ENCODE measurements at regions not wholly inside any gene's neighbourhood (a gene's known extent, or its start where the extent isn't known, plus 50 kb on each side); places are given as distances from the start of the nearest gene placed in this dataset.

DNA sequence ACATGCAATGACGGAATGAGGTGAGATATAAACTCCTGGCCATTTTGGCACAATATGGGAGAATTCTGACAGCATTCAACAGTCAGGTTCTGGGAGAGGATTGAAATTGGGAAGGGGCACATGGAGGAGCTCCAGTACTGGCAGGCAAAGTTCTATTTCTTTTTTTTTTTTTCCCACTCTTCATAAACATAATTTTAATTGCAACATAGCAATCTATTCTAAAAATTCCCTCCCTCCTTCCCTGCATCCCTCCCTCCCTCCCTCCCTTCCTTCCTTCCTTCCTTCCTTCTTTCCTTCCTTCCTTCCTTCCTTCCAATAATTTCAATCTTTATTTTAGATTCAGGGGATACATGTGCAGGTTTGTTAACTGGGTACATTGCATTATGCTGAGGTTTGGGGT lies 93.2 kb downstream of the PTCSC3 start:
- no peak for DNase-seq

DNA sequence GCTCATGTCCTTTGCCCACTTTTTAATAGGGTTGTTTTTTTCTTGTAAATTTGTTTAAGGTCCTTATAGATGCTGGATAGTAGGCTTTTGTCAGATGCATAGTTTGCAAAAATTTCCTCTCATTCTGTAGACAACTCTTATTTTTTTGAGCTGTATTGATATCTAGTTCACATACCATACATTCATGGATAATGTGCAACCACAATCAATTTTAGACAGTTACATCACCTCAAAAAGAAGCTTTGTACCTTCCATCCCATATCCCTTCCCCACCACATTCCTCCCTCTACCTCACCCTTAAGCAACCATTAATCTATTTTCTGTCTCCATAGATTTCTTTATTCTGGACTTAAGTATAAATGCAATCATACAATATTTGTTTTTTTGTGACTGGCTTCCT lies 98.4 kb downstream of the PTCSC3 start:
- DNase-seq: no peak

DNA sequence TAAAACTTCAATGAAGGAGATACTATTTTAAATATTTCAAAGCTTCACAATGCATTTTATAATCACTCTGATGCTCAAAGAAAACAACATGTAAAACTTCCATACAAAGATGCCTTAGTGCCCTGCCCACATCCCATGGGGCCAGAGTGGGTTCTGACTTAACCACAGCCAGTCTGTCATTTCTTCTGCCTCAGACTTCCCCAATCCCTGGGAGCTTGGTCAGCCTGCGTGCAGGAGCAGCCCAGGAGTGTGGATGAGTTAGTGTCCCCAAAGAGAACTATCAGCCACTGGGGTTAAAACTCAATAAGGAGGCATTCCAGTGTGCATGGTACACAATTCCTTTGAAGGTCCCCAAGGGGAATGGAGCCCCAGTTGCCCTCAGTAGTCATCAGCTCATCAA lies 100.3 kb downstream of the PTCSC3 start:
- DNase-seq: no peak

DNA sequence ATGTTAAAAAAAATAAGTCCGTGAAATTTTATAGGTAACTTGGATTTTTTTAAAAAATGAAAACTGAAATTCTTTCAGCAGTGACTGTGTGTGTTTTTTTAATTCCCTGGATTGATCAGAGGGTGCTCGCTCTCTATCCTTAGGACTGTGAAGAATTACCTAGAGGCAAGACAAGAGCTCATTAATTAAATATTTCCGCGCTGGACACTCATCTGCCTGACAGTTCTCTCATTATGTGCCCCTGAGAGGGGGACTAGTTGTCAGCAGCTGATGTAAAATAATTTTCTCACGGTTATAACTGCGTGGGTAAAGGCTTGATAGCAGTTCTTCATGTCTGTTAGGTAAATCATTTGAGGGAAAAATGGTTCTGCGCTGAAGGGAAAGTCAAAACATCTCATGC lies 101.3 kb downstream of the PTCSC3 start:
- no peak for DNase-seq

DNA sequence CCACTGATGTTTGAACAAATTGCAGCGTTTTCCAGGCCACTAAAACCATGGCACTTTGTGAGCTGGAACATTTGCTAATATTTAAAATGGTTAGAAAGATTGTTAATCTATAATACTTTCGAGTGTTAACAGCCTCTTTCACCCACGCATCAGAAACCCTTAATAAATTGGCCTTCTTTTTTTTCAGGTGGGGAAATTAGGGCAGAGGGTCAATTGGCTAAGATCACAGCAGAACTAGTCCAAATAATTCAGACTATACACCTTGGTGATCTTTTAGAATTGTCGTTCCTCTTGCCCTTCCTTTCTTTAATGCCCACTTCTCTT lies 105.8 kb downstream of the PTCSC3 start:
- no peak for DNase-seq

DNA sequence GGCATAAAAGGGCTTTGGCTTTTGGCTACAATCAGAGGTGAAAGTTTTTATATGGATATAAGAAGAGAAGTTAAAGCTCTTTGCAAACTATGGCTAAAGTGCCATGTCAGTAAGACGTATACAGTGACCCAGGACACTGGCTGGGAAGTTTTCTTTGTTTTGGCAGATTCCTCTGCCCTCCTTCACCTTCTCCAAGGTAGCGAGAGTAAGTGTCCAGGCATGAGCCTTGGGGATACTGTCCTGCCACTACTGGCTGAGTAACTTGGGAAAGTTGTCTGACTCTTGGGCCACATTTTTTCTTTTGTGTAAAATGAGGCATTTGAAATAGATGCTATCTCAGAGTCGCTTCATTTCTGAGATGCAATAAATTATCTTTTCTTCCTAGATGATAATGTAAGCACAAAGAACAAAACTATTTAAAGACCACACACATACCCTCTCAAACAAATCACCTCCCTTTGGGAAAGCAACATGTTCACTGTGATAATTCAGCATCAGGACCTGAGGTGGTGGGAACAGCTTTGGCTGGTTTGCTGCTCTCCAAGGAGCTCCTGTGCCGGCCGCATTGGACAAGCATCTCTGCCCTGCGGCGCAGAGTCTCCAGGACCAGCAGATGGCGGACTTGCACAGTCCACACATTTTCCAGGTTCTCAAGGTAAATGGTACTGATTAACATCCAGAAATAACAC lies 106.3 kb downstream of the PTCSC3 start:
- peak; percentile 69 for DNase-seq

DNA sequence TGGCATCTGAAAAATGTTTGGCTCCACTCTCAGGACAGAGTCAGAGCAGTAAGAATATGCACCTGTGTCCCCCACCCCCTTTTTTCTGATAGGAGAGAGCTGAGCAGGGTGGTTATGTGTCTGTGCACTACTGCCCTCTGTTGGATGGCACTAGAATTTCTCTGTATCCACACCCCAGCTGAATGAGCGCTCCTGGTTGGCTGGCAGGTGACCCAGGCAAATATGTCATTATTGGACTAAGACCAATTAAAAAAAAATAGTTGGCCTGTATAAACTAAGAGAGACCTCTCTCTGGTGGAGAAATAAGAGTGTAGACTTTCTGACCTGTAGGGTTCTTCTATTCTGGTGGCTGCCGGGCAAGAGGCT lies 107.0 kb downstream of the PTCSC3 start:
- peak; percentile 20 for DNase-seq

DNA sequence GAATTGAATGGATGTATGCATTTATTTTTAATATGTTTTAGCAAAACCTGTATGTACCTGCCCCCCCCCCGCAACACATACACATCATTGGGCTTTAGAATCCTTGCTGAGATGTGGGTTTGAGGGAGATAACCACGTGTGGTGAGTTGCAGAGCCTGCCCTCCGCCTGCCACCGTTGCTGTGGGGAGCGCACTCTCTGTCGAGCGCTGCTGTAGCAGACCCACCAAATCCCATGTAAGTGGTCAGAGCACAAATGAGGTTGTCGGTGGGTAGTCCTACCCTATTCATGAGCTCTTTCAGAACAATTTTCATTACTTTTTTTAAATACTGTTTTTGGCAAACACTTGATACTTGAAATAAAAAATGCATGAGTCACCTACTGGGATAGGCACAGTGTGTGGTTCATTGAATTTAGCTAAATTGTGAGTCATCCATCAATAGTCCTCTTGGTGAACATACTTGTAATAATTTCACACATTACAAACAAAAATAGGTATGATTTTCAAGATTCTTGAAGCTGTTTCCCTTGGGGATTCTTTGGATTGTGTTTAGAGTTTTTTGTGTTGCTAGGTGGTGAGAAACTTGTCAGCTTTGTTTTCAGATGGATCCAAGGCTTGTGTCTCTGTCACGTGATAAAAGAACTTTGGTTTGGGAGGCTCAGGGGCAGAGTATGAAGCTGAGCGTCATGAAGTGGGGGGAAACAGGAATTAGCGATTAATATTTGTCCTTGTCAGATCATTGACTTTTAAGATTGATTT lies 107.6 kb downstream of the PTCSC3 start:
- DNase-seq: peak; percentile 74

DNA sequence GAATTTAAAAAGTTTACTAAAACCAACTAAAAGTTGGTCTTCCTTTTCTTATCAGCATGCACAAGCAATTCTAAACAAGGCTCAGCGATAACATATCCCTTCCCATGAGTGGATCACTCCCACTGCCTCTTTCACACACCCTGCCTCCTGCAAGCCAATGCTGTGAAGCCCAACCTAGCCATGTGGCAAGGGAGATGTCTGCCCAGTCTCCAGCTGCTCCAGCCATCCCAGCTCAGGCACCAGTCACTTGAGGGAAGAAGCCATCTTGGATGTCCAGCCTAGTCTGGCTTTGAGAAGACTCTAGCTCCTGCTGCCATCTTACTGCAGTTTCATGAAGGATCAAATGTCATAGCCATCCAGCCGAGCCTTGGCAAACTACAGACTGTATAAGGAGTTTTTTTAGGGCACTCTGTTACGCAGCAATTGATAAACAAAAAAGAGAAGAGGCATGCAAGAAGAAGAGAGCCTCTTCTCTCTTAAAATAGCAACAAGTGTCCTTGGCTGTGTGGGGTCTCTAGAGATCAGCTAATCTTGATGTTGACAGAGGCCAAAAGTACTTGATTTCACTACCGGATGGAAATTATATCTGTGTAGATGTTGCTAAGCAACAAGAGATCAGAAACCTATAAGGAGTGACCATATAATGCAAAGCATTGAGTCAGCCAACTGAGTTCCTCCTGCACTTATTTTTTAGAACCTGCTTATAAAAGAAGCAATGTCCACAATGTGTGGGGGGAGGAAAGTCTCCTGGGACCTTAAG lies 108.9 kb downstream of the PTCSC3 start:
- no peak for DNase-seq

DNA sequence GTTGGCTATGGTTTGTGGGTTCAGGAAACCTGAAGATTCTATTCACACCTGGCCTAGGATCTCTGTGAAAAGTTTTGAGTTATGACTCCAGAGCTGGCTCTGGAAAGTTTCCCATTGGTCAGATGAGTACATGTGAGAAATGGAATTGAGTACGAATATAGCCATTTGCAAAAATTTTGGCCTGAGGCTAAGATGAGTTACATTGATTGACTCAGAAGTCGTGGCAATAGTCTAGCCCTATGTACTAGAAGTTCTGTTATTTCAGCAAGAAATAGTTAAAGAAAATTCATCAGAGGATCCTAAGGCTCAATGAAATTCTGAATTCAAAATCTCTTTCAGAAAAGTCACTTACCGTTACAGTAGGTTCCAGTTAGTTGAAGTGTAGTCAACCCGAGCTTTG lies 109.9 kb downstream of the PTCSC3 start:
- DNase-seq: no peak

DNA sequence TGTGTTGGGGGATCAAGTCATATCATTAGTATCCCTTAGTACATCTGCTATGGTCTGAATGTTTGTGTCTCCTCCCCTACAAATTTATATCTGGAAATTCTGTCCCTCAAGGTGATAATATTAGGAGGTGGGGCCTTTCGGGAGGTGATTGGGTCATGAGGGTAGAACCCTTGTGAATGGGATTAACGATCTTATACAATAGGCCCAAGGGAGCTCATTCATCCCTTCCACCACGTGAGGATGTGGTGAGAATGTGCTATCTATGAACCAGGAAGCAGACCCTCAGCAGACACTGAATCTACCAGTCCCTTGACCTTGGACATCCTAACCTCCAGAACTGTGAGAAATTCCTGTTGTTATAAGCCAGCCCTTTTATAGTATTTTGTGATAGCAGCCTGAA lies 110.7 kb downstream of the PTCSC3 start:
- DNase-seq: no peak

DNA sequence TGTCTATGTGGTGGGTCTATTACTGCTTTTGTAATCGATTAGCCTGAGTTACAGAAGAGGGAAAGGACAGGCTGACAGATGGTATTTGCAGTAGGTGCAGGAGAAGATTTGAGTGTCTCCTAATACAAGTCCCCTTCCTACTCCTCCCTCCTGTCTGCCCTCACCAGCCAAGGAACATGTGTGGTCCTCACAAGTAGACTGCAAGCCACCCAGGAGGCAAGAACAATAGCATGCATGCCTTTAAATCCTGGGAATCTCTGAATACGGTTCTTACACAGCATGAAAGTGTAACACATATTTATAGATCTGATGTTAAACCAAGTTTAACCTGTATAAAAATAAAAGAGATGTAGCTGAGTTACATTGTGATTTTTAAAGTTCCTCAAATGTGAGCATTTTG lies 117.0 kb downstream of the PTCSC3 start:
- DNase-seq: no peak

DNA sequence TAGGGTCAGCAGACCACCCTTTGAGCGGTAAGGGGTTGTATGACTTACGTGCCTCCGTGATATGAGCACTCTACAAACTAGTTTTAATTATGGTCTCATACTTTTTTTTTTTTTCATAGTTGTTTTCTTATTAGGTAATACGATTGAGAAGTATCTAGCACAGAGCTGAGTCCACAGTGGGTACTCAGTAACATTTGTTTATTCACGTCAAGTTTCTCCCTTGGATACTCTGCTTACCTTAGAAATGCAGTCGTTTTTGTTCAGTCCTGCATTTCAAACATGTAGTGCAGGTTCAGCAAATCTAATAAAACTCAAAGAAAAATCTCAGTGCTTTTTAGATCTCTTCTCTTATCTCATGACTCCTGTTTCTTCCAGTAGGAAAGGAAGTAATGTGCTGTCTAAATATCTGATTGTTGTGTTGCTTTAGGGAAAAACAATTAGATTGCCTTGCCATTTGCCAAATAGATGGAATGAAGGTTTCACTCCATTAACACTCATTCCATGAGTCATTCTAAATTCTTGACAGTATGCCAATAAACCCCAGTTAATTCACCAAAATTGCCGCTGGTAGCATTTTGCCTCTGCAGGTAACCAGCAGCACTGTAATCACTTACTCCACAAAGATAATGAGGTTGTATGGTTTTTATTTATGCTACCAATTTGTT lies 118.9 kb downstream of the PTCSC3 start:
- peak; percentile 4 for DNase-seq

DNA sequence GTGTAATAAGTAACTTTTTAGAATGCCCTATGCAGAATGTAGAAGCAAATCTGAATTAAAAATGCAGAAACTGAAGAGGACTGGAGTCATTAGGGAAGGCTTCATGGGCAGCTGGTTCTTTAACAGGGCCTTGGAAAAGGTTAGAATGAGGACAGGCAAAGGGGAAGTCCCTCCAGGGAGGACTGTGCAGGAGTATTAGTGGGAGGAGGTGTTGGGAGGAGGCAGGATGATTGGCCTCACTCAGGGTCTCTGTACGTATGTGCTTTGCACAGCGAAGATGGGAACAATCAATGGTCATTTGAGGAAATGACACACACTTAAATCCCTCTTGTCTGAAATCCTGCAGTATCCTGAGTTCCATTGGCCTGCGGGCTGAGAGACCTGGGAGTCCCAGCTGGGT lies 119.7 kb downstream of the PTCSC3 start:
- no peak for DNase-seq

DNA sequence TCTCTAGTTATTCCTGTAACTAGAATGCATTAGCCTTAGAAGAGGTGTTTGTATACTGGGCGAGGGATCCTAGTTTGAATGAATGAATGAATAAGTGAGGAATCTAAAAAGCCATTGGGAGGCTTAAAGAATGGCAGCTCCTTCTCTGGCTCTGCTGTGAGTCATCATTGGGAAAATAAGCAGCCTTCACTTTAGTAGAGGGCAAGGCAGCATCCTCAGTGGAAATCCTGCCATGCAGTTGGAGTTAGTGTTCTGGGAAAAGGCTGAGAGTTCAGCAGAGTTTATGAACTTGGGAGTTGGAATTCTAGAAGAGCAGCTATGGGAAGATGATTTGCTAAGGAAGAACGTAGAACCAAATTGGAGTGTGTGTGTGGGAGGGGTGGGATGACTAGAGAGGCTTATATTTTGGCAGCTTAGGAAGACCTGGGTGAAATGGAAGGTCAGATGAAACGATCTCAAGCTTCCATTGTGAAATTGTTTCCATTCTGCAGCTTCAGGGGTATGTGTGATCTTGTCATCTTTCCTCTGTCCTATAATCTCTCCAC lies 120.8 kb downstream of the PTCSC3 start:
- DNase-seq: no peak

DNA sequence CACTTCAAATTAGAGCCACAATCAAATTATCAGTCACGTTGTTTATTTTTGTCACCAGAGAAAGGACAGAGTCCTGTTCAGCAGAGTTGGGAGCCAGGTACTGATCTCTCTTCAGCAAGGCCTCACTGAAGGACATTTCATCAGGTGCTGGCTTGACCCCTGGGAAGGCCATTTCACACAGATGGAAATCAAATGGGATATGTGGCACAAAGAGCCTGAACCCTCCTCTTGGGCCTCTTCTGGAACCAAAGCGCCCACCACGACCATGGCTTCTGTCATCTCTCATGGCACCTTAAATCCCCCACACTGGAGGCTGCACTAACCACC lies 121.5 kb downstream of the PTCSC3 start:
- no peak for DNase-seq

DNA sequence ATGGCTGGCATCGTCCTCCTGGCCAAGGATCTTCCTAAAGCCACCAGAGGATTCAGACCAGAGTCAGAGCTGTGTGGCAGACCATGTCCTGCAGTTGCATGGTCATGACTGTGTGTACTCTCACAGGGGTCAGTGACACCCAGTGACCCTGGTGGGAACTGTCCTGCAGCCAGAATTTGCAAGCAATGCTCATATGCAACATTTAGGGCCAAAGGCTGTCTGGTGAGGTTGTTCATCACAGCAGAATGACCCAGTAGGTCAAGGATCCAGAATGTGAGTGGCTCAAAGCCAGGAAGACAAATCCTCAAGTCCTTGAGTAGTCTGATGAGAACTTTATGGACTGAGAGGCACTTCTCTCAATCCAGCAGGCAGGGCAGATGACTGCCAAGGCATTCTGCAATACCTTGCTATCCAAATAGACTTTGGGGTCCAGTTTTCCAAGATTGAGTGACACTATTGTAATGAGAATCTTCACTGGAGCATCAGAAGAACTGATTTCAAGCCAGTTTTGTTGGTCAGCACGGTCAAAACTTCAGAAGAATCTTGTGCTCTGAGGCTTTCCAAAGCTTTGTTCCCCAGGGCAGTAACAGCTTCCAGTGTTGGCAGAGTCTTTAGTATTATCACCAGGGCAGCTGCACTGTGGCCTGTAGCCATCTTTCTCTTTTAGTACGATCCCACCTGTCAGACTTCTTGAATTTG lies 122.0 kb downstream of the PTCSC3 start:
- DNase-seq: no peak

DNA sequence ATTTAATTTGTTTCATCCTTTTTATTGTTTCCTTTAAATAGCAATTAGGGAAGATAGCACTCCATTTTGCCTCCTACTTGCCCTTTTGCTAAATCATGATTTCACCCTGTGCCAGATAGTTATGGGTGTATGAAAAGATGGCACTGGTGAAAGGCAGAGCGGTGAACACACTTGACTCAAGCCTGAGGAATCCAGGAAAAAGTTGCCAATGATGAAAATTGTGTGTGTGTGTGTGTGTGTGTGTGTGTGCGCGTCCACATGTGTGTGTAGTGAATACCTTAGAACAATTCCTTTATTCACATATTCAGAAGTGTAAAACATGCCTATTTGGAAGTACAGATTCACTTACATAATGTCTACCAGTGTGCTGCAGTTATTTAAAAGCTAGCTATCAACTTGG lies 123.8 kb downstream of the PTCSC3 start:
- DNase-seq: no peak

DNA sequence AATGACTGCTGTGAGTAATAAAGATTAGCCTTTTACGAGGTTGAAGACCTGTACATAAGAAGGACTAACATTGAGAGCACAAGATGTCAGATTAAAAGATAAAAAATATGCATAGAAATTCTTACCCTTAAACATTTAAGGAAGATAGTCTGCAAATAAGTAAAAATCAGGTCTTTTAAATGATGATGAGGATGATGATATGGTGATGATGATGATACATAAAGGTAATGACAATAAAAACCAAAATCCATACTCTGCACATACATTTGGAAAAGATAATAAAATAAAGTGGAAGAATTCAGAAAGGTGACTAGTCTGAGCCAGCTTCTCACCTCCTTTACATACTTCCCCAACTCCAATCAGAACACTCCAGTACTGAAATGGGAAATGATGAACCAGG lies 124.5 kb downstream of the PTCSC3 start:
- DNase-seq: no peak

DNA sequence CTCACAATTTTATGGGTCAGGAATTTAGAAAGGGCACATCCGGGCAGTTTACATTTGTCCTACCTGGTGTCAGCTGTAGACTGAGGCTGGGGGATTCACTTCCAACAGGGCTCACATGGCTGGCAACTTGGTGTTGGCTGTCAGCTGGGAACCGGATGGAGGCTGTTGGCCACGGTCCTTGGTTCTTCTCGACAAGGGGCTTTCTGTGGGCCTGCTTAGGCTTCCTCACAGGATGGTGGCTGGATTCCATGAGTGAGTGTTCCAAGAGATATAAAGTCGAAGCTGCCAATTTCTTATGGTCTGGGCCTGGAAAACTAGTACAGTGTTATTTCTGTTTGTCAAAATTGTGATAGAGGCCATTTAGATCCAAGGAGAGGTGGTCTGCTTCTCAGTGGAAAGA lies 127.9 kb downstream of the PTCSC3 start:
- DNase-seq: no peak

DNA sequence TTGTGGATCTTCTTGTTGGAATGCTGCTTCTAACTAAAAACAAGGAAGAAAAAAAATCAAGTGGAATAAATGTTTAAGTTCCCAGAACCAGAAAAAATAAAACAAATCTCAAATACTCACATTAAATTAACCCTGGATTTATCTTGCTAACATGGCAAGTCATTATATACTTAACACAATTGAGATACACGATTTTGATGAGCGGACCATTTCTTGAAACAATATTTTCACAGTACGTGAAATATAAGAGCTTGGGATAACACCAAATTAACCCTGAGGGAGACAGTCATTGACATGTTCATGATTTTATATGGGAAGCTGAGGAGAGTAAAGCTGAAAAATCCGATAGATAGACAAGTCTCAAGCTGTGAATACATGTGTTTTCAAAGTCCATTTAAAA lies 128.6 kb downstream of the PTCSC3 start:
- DNase-seq: no peak

DNA sequence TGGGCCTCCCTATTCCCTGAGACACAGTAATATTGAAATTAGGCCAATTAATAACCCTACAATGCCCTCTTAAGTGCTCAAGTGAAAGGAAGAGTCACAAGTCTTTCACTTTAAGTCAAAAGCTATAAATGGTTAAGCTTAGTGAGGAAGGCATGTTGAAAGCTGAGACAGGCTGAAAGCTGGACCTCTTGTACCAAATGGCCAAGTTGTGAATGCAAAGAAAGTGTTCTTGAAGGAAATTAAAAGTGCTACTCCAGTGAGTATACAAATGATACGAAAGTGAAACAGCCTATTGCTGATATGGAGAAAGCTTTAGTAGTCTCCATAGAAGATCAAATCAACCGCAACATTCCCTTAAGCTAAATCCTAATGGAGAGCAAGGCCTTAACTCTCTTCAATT lies 140.8 kb downstream of the PTCSC3 start:
- DNase-seq: no peak

DNA sequence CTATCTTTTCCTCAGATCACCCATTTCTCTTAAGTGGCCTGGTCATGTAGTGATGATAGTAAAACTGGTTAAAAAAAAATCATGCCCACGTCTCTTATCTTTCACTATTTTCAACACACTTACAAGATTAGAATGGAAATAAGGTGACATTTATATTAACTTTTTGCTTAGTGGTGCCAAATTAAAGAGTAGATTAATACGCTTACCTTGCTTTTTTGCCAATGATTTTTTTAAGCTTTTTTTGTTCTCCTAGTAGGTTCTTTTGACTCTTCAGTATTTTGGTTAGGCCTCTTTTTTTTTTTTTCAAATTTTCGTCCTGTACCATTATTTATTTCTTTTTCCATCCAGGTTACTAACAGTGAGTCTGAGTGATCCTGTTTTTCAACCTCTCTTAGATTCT lies 147.9 kb downstream of the PTCSC3 start:
- no peak for DNase-seq

All from fibroblast of skin of abdomen (primary cell).